Small intestine (tissue), 7 donors: ENCODE measurements at regions not wholly inside any gene's neighbourhood (a gene's known extent, or its start where the extent isn't known, plus 50 kb on each side); places are given as distances from the start of the nearest gene placed in this dataset.

Source experiments
- DNase-seq, 2 donors: peaks; one replicate each; pipeline versions ENCODE4 v3.0.0 to v3.0.0-alpha.2; 2013
- FAIRE-seq: peaks from 2 replicates; lab custom pipeline; 2012; peaks lifted over from hg19 to GRCh38; lab: Jason Lieb, UNC
- H3K27ac ChIP-seq, 3 donors: one replicate each; pipeline ENCODE4 v1.5.1; 2013; ENCODE audit warnings: low read length in 2 of 3, mild to moderate bottlenecking in 2 of 3, control low read depth in 1 of 3, inconsistent platforms in 1 of 3, low read depth in 1 of 3, moderate library complexity in 1 of 3
- H3K27me3 ChIP-seq, 3 donors: one replicate each; pipeline ENCODE4 v1.6.1; 2013; ENCODE audit warnings: low read length in 3 of 3, inconsistent platforms in 1 of 3; ENCODE audit not compliant: control insufficient read depth in 3 of 3, insufficient read depth in 3 of 3
- H3K36me3 ChIP-seq, 3 donors: one replicate each; pipeline ENCODE4 v1.6.1; 2013; ENCODE audit warnings: low read length in 3 of 3, inconsistent platforms in 1 of 3, low read depth in 1 of 3, mild to moderate bottlenecking in 1 of 3, moderate library complexity in 1 of 3; ENCODE audit not compliant: control insufficient read depth in 3 of 3, insufficient read depth in 2 of 3
- H3K4me1 ChIP-seq, 3 donors: one replicate each; pipeline ENCODE4 v1.6.1; 2013; ENCODE audit warnings: low read length in 2 of 3, inconsistent platforms in 1 of 3, low read depth in 1 of 3, mild to moderate bottlenecking in 1 of 3, moderate library complexity in 1 of 3; ENCODE audit not compliant: control insufficient read depth in 3 of 3, insufficient read depth in 2 of 3
- H3K4me3 ChIP-seq, 3 donors: one replicate each; pipeline ENCODE4 v1.5.1; 2013; ENCODE audit warnings: low read length in 3 of 3, control low read depth in 1 of 3, inconsistent platforms in 1 of 3, low read depth in 1 of 3, mild to moderate bottlenecking in 1 of 3, moderate library complexity in 1 of 3
- H3K9me3 ChIP-seq, 2 donors: one replicate each; pipeline ENCODE4 v1.6.1; 2013; ENCODE audit warnings: low read depth in 1 of 2, low read length in 1 of 2; ENCODE audit not compliant: control insufficient read depth in 2 of 2, insufficient read depth in 1 of 2
- WGBS, 3 donors: extraction: QIAGEN DNeasy Blood & Tissue Kit; methylation state at CpG; one replicate each; pipeline ENCODE4 v1.1.7; 2013; 5-methylcytosine and 5-hydroxymethylcytosine counted together
- donor health status: healthy with polysubstance abuse.
- donor health status: control.
- donor health status: control.
- donor health status: Bipolar disorder and iron deficiency.
- donor health status: healthy.

DNA sequence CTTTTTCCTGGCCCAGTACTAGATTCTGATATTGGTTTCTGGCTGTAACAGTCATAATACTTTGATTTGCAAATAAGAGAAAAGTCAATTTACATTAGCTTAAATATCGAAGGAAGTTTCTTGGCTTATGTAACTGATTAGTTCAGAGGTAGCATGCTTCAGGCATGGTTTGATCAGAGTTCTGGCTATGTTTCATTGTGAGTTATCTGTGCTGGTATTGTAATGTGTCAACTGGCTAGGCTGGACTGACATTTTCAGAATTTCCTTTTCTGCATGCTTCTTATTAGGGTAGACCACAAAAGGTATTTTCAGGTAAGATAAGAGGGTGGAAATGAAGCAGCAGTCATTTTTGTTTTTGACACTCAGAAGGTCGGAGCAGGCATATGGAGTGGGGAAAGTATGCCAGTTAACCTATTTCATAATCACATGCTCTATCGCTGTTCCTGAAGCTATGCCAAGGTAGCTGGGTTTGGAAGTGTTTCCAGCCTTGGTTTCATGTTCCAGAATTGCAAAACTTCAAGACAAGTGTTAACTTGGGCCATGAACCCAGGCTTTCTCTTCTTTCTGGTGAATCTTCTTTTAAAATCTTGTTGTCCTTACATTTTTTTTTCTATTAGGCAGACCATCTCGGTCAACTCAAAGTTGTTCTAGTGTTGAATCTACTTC lies 244.9 kb downstream of the DHX35 start:
- no peak overlapping the region for H3K27ac ChIP-seq
- DNase-seq, result no peak

DNA sequence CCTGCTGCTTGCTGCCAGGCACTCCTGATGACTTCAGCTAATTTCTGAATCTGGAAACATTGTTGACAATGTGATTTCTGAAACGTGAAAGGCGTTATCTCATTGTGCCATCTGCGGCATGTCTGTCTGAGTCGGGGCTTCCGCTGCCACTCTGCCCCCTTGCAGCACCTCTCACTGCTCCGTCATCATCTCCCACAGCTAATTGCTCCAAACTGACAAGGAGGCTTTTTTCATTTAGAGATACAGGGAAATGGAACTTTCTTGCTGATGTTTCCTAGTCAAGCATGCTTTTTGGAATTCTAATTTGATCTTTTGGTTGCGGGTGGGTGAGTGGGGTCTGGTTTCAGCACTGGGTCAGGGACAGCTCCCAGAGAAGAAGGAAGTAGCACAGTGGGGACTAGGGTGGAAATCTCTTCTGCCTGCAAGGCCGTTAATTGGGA lies 233.5 kb downstream of the DHX35 start:
- no peaks in the 10 kb centered on the region for H3K27me3 ChIP-seq
- no peaks in the 10 kb centered on the region for H3K9me3 ChIP-seq
- FAIRE-seq (no peak), DNase-seq (no peak)
- H3K4me3 ChIP-seq, result no peak overlapping the region
- WGBS, 3 donors, result 43 to 51% (median 45%) methylated on average over 8 of the region's 8 CpGs
- no peaks in the 10 kb centered on the region for H3K36me3 ChIP-seq
- H3K27ac ChIP-seq, result no peak overlapping the region
- no peaks in the 10 kb centered on the region for H3K4me1 ChIP-seq

More for the DNA sequence above, 244.9 kb downstream of the DHX35 start:
- Histone ChIP-seq H3K27me3 (no peaks in the 10 kb centered on the region), H3K4me1 (no peaks in the 10 kb centered on the region), H3K4me3 (no peak overlapping the region), H3K36me3 (no peaks in the 10 kb centered on the region), H3K9me3 (peaks cover 0 to 2% of the 10 kb centered on the region in 2 donors)
- no peak for FAIRE-seq
- 69 to 85% (median 72%) methylated on average over 4 of the region's 4 CpGs for WGBS, 3 donors

DNA sequence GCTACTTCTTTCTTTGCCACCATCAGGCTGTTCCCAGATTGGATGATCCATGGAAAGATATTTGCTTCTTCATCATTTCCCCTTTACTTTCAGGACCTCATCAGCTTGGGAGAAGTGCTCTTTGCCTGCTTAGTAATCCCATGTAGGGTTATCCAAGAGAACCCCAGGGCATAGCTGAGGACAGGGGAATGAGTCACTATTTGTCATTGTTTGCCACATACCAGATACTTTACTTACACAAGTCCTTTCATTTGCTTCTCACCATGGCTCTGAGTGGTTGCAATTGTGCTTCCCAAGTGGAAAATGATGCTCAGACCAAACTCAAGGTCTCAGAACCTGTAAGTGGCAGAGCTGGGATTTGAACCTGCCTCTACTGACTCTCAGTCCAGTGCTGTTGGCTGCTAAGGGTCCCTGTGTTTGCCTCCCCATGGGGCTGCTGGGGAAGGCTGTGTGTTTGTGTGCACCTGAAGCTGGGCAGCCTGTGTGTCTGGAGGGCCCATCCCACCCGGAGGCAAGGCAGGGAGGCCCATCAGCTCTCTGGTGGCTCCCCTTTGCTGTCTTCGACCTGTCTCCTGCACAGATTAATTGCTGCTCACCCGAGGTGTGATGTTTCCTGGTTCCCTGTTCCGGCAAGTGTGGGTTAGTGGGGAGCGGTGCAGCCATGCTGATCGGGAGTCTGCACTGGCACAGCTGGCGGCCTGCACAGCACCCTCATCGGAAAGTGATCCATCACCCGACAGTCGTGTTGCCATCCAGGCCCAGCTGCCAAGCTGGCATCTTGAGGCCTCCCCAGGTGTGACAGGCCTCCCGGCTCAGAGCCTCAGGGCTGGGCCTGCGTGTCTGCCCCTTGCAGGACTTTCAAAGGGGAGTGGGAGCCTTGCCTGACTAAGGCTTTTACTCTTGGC lies 228.8 kb downstream of the DHX35 start:
- DNase-seq (no peak), FAIRE-seq (no peak)
- Histone ChIP-seq H3K27me3 (no peaks in the 10 kb centered on the region), H3K9me3 (no peaks in the 10 kb centered on the region), H3K36me3 (no peaks in the 10 kb centered on the region), H3K4me1 (no peaks in the 10 kb centered on the region), H3K27ac (no peak overlapping the region), H3K4me3 (no peak overlapping the region)
- 79 to 80% (median 79%) methylated on average over 12 of the region's 12 CpGs for WGBS, 3 donors

DNA sequence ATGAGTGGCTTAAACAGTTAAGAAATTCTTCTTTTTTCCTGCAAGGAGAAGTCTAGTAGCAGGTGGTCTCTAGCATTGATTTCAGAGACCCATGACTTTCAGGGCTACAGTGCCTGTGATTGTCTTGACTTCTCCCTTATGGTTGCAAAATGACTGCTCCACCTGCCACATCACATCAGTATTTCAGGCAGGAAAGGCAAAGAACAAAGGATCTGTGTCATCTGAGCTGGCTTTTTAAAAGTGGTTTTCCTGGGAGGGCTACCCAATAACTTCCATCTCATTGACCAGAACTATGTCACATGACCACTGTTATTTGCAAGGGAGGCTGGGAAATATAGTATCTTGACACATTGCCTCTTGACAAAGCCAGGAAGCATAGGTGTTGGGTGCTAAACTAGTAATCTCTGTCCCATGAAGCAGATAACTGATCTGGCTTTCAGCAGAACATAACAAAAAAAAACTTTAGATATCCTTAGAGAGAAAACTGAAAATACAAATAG lies 226.2 kb downstream of the DHX35 start:
- Histone ChIP-seq H3K4me1 (no peaks in the 10 kb centered on the region), H3K27me3 (no peaks in the 10 kb centered on the region), H3K27ac (no peak overlapping the region), H3K4me3 (no peak overlapping the region), H3K9me3 (no peaks in the 10 kb centered on the region), H3K36me3 (no peaks in the 10 kb centered on the region)
- DNase-seq (no peak), FAIRE-seq (no peak)

DNA sequence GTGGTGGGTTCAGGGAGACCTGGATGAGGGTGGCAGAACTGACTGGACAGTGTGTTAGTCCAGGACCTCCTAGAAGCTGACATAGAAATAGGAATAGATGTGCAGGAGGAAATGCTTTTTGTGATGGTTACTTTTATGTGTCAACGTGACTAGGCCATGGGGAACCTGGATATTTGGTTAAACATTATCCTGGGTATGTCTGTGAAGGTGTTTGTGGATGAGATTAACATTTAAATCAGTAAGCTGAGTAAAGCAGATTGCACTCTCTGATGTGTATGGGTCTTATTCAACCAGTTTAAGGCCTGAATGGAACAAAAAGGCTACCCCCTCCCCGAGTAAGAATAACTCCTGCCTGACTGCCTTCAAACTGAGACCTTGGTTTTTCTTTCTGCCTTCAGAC lies 219.3 kb downstream of the DHX35 start:
- H3K27ac ChIP-seq, result no peak overlapping the region
- whole genome bisulfite sequencing, 3 donors, result 17 to 40% (median 24%) methylated on average over 2 of the region's 2 CpGs
- H3K36me3 ChIP-seq, result no peaks in the 10 kb centered on the region
- DNase-seq (no peak), FAIRE-seq (no peak)
- no peaks in the 10 kb centered on the region for H3K27me3 ChIP-seq
- H3K4me3 ChIP-seq, result no peak overlapping the region
- no peaks in the 10 kb centered on the region for H3K9me3 ChIP-seq
- no peaks in the 10 kb centered on the region for H3K4me1 ChIP-seq

DNA sequence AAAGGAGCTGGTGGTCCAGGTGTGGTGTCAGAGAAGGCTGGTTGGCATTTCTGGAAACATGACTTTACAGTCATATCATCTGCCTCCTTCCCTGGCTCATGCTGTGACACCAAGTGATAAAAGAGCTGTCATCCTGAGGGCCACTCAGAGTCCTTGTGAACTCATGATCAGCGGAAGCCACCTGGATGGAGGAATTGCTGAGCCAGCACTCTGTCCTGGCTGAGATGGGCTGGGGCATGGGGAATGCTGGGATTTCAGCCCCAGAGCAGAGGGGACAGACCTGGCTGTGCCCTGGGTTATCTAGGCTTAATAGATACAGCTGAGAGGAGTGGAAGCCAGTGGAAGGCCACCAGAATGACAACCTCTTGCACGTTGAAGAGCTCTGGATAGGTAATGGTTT lies 214.3 kb downstream of the DHX35 start:
- H3K4me3 ChIP-seq, result no peak overlapping the region
- WGBS, 3 donors, result 78 to 85% (median 80%) methylated on average over 2 of the region's 2 CpGs
- no peak for FAIRE-seq

DNA sequence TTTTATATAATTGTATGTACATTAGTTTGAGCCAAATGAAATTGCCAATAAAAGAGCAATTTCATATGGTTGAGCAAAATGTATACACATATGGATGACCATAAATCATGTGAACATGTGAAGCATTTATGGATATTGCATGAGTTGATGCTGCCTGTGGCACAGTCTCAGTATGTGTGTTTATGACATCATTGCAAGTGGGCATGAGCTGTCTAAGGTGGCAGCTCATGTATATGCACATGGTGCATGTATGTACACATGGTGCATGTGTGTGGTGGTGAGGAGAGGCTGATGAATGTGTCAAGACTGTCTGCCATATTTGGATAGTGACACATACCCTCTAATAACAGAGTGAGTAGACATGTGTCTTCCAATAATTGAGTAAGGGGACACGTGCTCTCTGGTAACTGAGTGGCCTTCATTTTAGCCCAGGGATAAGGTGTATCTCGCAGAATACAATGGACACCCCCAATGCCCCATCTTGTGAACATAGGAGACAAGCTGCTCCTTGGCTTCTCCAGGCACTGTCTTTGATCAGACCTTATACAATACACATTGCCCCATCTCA lies 208.8 kb downstream of the DHX35 start:
- Histone ChIP-seq H3K9me3 (no peaks in the 10 kb centered on the region), H3K27me3 (no peaks in the 10 kb centered on the region), H3K4me1 (no peaks in the 10 kb centered on the region), H3K27ac (no peak overlapping the region), H3K4me3 (no peak overlapping the region), H3K36me3 (no peaks in the 10 kb centered on the region)
- FAIRE-seq, result no peak
- WGBS, 3 donors, result 68 to 78% (median 71%) methylated on average over 2 of the region's 2 CpGs
- DNase-seq, result no peak

More for the DNA sequence above, 214.3 kb downstream of the DHX35 start:
- Histone ChIP-seq H3K27ac (no peak overlapping the region), H3K9me3 (no peaks in the 10 kb centered on the region), H3K36me3 (no peaks in the 10 kb centered on the region), H3K4me1 (no peaks in the 10 kb centered on the region), H3K27me3 (no peaks in the 10 kb centered on the region)
- DNase-seq, result no peak

DNA sequence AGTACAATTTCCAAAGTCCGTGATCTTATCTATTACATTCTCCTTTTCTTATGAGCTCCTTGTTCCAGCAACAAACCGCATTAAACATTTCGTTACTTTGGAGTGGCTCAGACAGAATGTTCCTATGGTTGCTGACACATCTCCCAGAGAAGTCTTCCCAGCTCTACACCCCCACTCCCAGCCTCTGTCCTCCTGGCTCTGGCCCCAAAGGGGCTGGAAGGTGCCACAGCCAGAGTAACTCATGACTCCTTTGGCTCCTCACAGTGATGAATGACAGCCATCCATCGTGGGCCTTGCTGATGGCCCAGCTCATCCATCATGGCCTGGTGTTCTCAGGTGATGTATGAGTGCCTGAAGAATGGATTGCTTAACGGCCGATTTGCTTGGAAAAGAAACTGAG lies 203.0 kb downstream of the DHX35 start:
- Histone ChIP-seq H3K4me1 (no peaks in the 10 kb centered on the region), H3K36me3 (no peaks in the 10 kb centered on the region), H3K27ac (no peak overlapping the region), H3K4me3 (no peak overlapping the region), H3K27me3 (no peaks in the 10 kb centered on the region), H3K9me3 (no peaks in the 10 kb centered on the region)
- peak in 1 of 2 donors; percentile 73 for DNase-seq
- WGBS, 3 donors, result 44 to 73% (median 59%) methylated on average over 6 of the region's 6 CpGs
- FAIRE-seq, result no peak
